Astrocyte of the spinal cord (primary cell): ENCODE measurements at regions not wholly inside any gene's neighbourhood (a gene's known extent, or its start where the extent isn't known, plus 50 kb on each side); places are given as distances from the start of the nearest gene placed in this dataset.

Source experiments
- DNase-seq: peaks from one replicate; pipeline ENCODE4 v3.0.0; 2011; ENCODE audit warnings: low read depth, low spot score
- H3K4me3 ChIP-seq: 2 replicates; pipeline ENCODE4 v1.5.1; 2011; ENCODE audit warnings: low read depth, mild to moderate bottlenecking, low read length, moderate library complexity
- in situ Hi-C: cut with HindIII; loops from 2 replicates; pipeline ENCODE4 v1.10.0; 2017; ENCODE audit warnings: low sequenced_read_pairs
- TF ChIP-seq, protein P1 (sequence below): IDR thresholded peaks from 2 replicates; pipeline ENCODE4 v1.5.1; 2012; ENCODE audit warnings: low read depth, mild to moderate bottlenecking, low read length, inconsistent platforms

GRCh38 chr5:162886717-162887116 is 550.7 kb upstream of the CCNG1 start:
- no peak overlapping the region for H3K4me3 ChIP-seq
- TF ChIP-seq, protein P1, sequence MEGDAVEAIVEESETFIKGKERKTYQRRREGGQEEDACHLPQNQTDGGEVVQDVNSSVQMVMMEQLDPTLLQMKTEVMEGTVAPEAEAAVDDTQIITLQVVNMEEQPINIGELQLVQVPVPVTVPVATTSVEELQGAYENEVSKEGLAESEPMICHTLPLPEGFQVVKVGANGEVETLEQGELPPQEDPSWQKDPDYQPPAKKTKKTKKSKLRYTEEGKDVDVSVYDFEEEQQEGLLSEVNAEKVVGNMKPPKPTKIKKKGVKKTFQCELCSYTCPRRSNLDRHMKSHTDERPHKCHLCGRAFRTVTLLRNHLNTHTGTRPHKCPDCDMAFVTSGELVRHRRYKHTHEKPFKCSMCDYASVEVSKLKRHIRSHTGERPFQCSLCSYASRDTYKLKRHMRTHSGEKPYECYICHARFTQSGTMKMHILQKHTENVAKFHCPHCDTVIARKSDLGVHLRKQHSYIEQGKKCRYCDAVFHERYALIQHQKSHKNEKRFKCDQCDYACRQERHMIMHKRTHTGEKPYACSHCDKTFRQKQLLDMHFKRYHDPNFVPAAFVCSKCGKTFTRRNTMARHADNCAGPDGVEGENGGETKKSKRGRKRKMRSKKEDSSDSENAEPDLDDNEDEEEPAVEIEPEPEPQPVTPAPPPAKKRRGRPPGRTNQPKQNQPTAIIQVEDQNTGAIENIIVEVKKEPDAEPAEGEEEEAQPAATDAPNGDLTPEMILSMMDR = no peak
- DNase-seq = no peak
- in situ Hi-C loops = no loop called here

- in situ Hi-C loops = no loop called here
- no peak overlapping the region for H3K4me3 ChIP-seq
- TF ChIP-seq, protein P1 = no peak
Measured at GRCh38 chr5:162888268-162888667, 549.1 kb upstream of the CCNG1 start.

GRCh38 chr5:162911873-162912272 is 525.5 kb upstream of the CCNG1 start:
- no peak overlapping the region for H3K4me3 ChIP-seq
- no peak for DNase-seq
- in situ Hi-C loops = no loop called here
- TF ChIP-seq, protein P1 = no peak

More at GRCh38 chr5:162888268-162888667, 549.1 kb upstream of the CCNG1 start:
- DNase-seq = no peak

DNA sequence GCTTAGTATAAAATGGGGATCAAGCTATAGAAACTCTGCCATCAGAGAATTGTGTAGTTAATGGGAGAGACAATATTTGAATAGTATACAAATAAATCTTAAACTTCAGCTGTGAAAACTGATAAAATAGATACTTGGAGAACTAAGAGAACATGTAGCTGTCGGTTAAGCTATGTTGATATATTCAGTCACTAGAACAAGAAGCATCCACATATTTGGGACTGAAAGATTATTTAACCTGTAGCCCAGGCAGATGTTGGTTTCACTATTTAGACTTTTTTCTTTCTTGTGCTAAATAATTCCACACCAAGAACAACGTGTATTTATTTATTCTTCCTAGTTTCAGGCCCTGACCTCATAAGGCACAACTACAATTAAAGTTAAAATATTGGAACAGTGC is 521.0 kb upstream of the CCNG1 start:
- no peak for DNase-seq
- no peak overlapping the region for H3K4me3 ChIP-seq
- in situ Hi-C loops = no loop called here
- TF ChIP-seq, protein P1 = no peak

DNA sequence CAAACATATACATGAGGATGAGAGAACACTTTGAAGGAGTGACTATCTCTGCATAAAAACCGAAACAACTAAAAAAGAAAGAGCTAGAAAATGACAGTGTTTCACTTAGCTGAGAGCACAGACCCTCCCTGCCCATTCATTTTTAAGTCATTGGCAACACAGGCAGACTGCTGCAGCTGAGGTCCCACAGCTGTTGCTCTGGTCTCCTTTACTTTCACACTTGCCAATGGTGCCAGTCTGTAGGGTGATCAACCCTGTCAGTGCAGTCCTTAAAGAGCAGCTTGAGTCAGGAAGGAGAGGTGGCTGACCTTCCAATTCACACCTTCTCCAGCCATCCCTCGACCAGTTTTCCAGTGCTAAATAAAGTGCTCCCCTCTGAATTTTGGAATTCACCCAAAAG is 508.3 kb upstream of the CCNG1 start:
- in situ Hi-C loops = no loop called here
- no peak for DNase-seq
- no peak overlapping the region for H3K4me3 ChIP-seq
- TF ChIP-seq, protein P1 = no peak

DNA sequence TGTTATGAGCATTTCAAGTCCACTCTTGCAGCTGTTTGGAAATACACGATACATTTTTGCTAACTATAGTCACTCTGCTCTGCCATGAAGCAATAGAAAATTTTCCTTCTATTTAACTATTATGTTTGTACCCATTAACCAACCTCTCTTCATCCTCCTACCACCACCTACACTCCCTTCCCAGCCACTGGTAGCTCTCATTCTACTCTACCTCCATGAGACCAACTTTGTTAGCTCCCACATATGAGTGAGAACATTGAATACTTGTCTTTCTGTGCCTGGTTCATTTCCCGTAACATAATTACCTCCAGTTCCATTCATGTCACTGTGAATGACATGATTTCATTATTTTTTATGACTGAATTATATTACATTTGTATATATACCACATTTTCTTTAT is 505.9 kb upstream of the CCNG1 start:
- in situ Hi-C loops = no loop called here
- DNase-seq = no peak
- TF ChIP-seq, protein P1 = no peak
- no peak overlapping the region for H3K4me3 ChIP-seq

DNA sequence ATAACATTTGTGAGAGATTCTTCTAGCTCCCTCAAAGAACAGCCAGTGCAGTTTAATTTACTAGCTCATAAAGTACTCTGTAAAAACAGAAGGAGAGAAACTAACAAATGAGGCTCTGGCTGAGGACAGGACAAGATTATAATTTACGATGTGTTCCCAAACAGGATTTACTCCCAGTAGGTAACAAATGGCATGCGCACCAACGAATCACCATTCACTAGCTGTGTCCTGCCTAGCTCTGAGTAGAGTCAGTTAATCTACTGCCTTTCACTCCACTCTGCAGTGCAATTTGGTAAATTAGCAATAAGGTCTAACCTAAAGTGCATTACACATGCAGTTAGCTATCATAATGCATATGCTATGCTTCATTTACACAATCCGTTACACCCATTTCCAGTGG is 497.4 kb upstream of the CCNG1 start:
- no peak for DNase-seq
- no peak overlapping the region for H3K4me3 ChIP-seq
- in situ Hi-C loops = no loop called here
- TF ChIP-seq, protein P1 = no peak
